SK-N-MC (cell line): ENCODE measurements at regions not wholly inside any gene's neighbourhood (a gene's known extent, or its start where the extent isn't known, plus 50 kb on each side); places are given as distances from the start of the nearest gene placed in this dataset.
"Not testable (repeated sequence)": the region's sequence is repeated elsewhere in the genome, so short reads cannot be mapped to it uniquely, and the experiment has no call there.

Experiments
- DNase-seq: peaks from one replicate; pipeline ENCODE4 v3.0.0-alpha.2; 2011; ENCODE audit warnings: low read depth, low spot score
- H3K27ac ChIP-seq: fragments of 200-600 bp; sonication (generic); 2 replicates; pipeline ENCODE4 v1.5.1; 2016; ENCODE audit warnings: mixed run types
- H3K36me3 ChIP-seq: fragments of 200-600 bp; sonication (generic); 2 replicates; pipeline ENCODE4 v1.6.1; 2017; ENCODE audit warnings: antibody characterized with exemption, low read length, mixed read lengths; ENCODE audit not compliant: insufficient read depth
- H3K4me3 ChIP-seq: fragments of 200-600 bp; sonication (generic); 2 replicates; pipeline ENCODE4 v1.5.1; 2016
- H3K9ac ChIP-seq: fragments of 200-600 bp; sonication (generic); 2 replicates; pipeline ENCODE4 v1.8.0; 2017; ENCODE audit warnings: mixed run types, mixed read lengths; ENCODE audit not compliant: insufficient read length
- H3K9me3 ChIP-seq: fragments of 200-600 bp; sonication (generic); 2 replicates; pipeline ENCODE4 v1.6.1; 2017; ENCODE audit warnings: low read depth, mild to moderate bottlenecking, antibody characterized with exemption, low read length, moderate library complexity, mixed read lengths
- EZH2 ChIP-seq: fragments of 200-600 bp; sonication (generic); IDR thresholded peaks from one replicate; pipeline ENCODE4 v1.6.1; 2017; ENCODE audit warnings: antibody characterized with exemption
- FOXP2 ChIP-seq: optimal IDR thresholded peaks from 2 replicates; pipeline ENCODE3; 2011; ENCODE audit warnings: mild to moderate bottlenecking, moderate library complexity; ENCODE audit not compliant: insufficient read depth; ENCODE audit errors: extremely low read length, control extremely low read depth
- POLR2AphosphoS5 ChIP-seq: IDR thresholded peaks from 2 replicates; pipeline ENCODE4 v1.6.1; 2012; ENCODE audit warnings: mild to moderate bottlenecking, low read depth, low read length, borderline replicate concordance

- Histone ChIP-seq H3K9me3 (no peaks in the 10 kb centered on the region), H3K27ac (no peak overlapping the region), H3K36me3 (no peaks in the 10 kb centered on the region), H3K4me3 (no peak overlapping the region), H3K9ac (no peak overlapping the region)
- TF ChIP-seq EZH2 (no peak), POLR2AphosphoS5 (no peak), FOXP2 (no peak)
- DNase-seq, result no peak
Observed at GRCh38 chr3:86464180-86464579, 526.8 kb downstream of the VGLL3 start.

- no peak for DNase-seq
- H3K36me3 ChIP-seq, result no peaks in the 10 kb centered on the region
- no peak overlapping the region for H3K9ac ChIP-seq
- TF ChIP-seq POLR2AphosphoS5, result no peak
- TF ChIP-seq FOXP2, result no peak
- TF ChIP-seq EZH2, result no peak
- no peak overlapping the region for H3K27ac ChIP-seq
- H3K4me3 ChIP-seq, result no peak overlapping the region
- H3K9me3 ChIP-seq, result no peaks in the 10 kb centered on the region
Observed at GRCh38 chr3:86451749-86452148, 539.2 kb downstream of the VGLL3 start.

- Histone ChIP-seq H3K27ac (no peak overlapping the region), H3K36me3 (no peaks in the 10 kb centered on the region), H3K9me3 (no peaks in the 10 kb centered on the region), H3K9ac (no peak overlapping the region), H3K4me3 (no peak overlapping the region)
- TF ChIP-seq EZH2, result no peak
- TF ChIP-seq FOXP2, result no peak
- TF ChIP-seq POLR2AphosphoS5, result no peak
- DNase-seq, result no peak
Observed at GRCh38 chr3:86438544-86438943, 552.4 kb downstream of the VGLL3 start.

- Histone ChIP-seq H3K9me3 (no peaks in the 10 kb centered on the region), H3K4me3 (no peak overlapping the region), H3K36me3 (no peaks in the 10 kb centered on the region), H3K9ac (no peak overlapping the region), H3K27ac (no peak overlapping the region)
- no peak for DNase-seq
- no peak for TF ChIP-seq FOXP2
- no peak for TF ChIP-seq POLR2AphosphoS5
- TF ChIP-seq EZH2, result no peak
Observed at GRCh38 chr3:86427343-86427742, 563.6 kb downstream of the VGLL3 start.

- TF ChIP-seq EZH2 (no peak), POLR2AphosphoS5 (no peak), FOXP2 (no peak)
- Histone ChIP-seq H3K9ac (no peak overlapping the region), H3K9me3 (no peaks in the 10 kb centered on the region), H3K4me3 (no peak overlapping the region), H3K27ac (no peak overlapping the region), H3K36me3 (no peaks in the 10 kb centered on the region)
- no peak for DNase-seq
Observed at GRCh38 chr3:86420990-86421739, 569.8 kb downstream of the VGLL3 start.

- TF ChIP-seq FOXP2 (no peak), POLR2AphosphoS5 (no peak), EZH2 (no peak)
- Histone ChIP-seq H3K27ac (no peak overlapping the region), H3K4me3 (no peak overlapping the region), H3K9me3 (no peaks in the 10 kb centered on the region), H3K9ac (no peak overlapping the region), H3K36me3 (no peaks in the 10 kb centered on the region)
- no peak for DNase-seq
Observed at GRCh38 chr3:86418861-86419260, 572.1 kb downstream of the VGLL3 start.

- Histone ChIP-seq H3K9me3 (no peaks in the 10 kb centered on the region), H3K36me3 (no peaks in the 10 kb centered on the region), H3K9ac (no peak overlapping the region), H3K27ac (no peak overlapping the region), H3K4me3 (no peak overlapping the region)
- no peak for DNase-seq
- TF ChIP-seq FOXP2, result no peak
- TF ChIP-seq EZH2, result no peak
- no peak for TF ChIP-seq POLR2AphosphoS5
Observed at GRCh38 chr3:86416334-86416733, 574.6 kb downstream of the VGLL3 start.

GRCh38 chr3:86413645-86414044 is 577.3 kb downstream of the VGLL3 start:
- H3K9me3 ChIP-seq, result no peaks in the 10 kb centered on the region
- no peak overlapping the region for H3K9ac ChIP-seq
- no peak overlapping the region for H3K27ac ChIP-seq
- DNase-seq, result no peak
- H3K4me3 ChIP-seq, result no peak overlapping the region
- no peak for TF ChIP-seq FOXP2
- no peaks in the 10 kb centered on the region for H3K36me3 ChIP-seq

GRCh38 chr3:86410587-86410986 is 580.4 kb downstream of the VGLL3 start:
- Histone ChIP-seq H3K4me3 (no peak overlapping the region), H3K36me3 (no peaks in the 10 kb centered on the region), H3K27ac (no peak overlapping the region), H3K9ac (no peak overlapping the region), H3K9me3 (no peaks in the 10 kb centered on the region)
- no peak for TF ChIP-seq EZH2
- no peak for TF ChIP-seq POLR2AphosphoS5
- TF ChIP-seq FOXP2, result no peak
- DNase-seq, result no peak

GRCh38 chr3:86389759-86390158 is 601.2 kb downstream of the VGLL3 start:
- not testable (repeated sequence) for H3K4me3 ChIP-seq, DNase-seq, H3K9ac ChIP-seq, H3K9me3 ChIP-seq, H3K27ac ChIP-seq, H3K36me3 ChIP-seq
